Vagina (tissue), 2 donors: ENCODE measurements at regions not wholly inside any gene's neighbourhood (a gene's known extent, or its start where the extent isn't known, plus 50 kb on each side); places are given as distances from the start of the nearest gene placed in this dataset.

Experiments used
- CTCF ChIP-seq, 3 experiments: fragments of 450-650 bp in 2 of 3; fragments of 200-600 bp in 1 of 3; sonication (generic) in 1 of 3; IDR thresholded peaks; one replicate each; pipeline ENCODE4 v1.5.1; 2017 to 2019; ENCODE audit warnings: antibody characterized with exemption in 3 of 3, mild to moderate bottlenecking in 2 of 3, moderate library complexity in 2 of 3
- POLR2AphosphoS5 ChIP-seq, 2 donors: sonication (generic); formaldehyde crosslinking; IDR thresholded peaks; one replicate each; pipeline ENCODE4 v1.9.0; 2017; ENCODE audit warnings: antibody characterized with exemption in 2 of 2, mild to moderate bottlenecking in 2 of 2, low read depth in 1 of 2; ENCODE audit not compliant: insufficient read depth in 1 of 2

GRCh38 chr5:130815246-130815645 is 349.8 kb downstream of the HINT1 start:
- TF ChIP-seq CTCF (IDR thresholded peaks at IDR 0.05) (no peak), POLR2AphosphoS5 (IDR thresholded peaks at IDR 0.05; ENCODE audit: insufficient read depth in 1 of 2, low read depth in 1 of 2) (no peak)
